Thyroid gland (tissue), 4 donors: ENCODE measurements at regions not wholly inside any gene's neighbourhood (a gene's known extent, or its start where the extent isn't known, plus 50 kb on each side); places are given as distances from the start of the nearest gene placed in this dataset.
"Not testable (repeated sequence)": the region's sequence is repeated elsewhere in the genome, so short reads cannot be mapped to it uniquely, and the experiment has no call there.

Experiments
- CTCF ChIP-seq, 6 experiments: fragments of 200-600 bp in 3 of 6; fragments of 450-650 bp in 3 of 6; sonication (generic) in 3 of 6; IDR thresholded peaks; one replicate each; pipeline ENCODE4 v1.5.1; 2016 to 2019; ENCODE audit warnings: antibody characterized with exemption in 6 of 6, mild to moderate bottlenecking in 2 of 6, inconsistent platforms in 1 of 6, moderate library complexity in 1 of 6
- POLR2A ChIP-seq, 2 donors: fragments of 450-650 bp; IDR thresholded peaks; one replicate each; pipeline ENCODE4 v1.6.1; 2017; ENCODE audit warnings: antibody characterized with exemption in 2 of 2, mild to moderate bottlenecking in 2 of 2, moderate library complexity in 1 of 2

- not testable (repeated sequence) for TF ChIP-seq POLR2A, CTCF (IDR thresholded peaks at IDR 0.05)
These were observed 155.9 kb downstream of the CRLF3 start for GRCh38 chr17:30668360-30669181.
